Keratinocyte (primary cell): ENCODE measurements at regions not wholly inside any gene's neighbourhood (a gene's known extent, or its start where the extent isn't known, plus 50 kb on each side); places are given as distances from the start of the nearest gene placed in this dataset.

Source experiments
- DNase-seq: peaks from one replicate; pipeline ENCODE4 v3.0.0-alpha.2; 2011; ENCODE audit warnings: low read depth, missing footprints, low spot score
- FAIRE-seq: peaks from 2 replicates; lab custom pipeline; 2011; peaks lifted over from hg19 to GRCh38; lab: Jason Lieb, UNC
- H2AFZ ChIP-seq: 2 replicates; pipeline ENCODE4 v1.6.0; 2012; ENCODE audit warnings: low read length, control low read depth, inconsistent platforms; ENCODE audit not compliant: control insufficient read depth
- H3K27ac ChIP-seq: 2 replicates; pipeline ENCODE4 v1.5.1; 2011; ENCODE audit warnings: low read length; ENCODE audit not compliant: control insufficient read depth, insufficient read depth
- H3K27me3 ChIP-seq: 3 replicates; pipeline ENCODE4 v1.6.0; 2011; ENCODE audit warnings: low read length; ENCODE audit not compliant: control insufficient read depth, insufficient read depth; ENCODE audit errors: extremely low read depth
- H3K36me3 ChIP-seq, 2 experiments: 2 replicates in 1 of 2; 3 replicates in 1 of 2; pipeline ENCODE4 v1.5.1; 2011; ENCODE audit warnings: low read length in 2 of 2, mild to moderate bottlenecking in 1 of 2; ENCODE audit not compliant: control insufficient read depth in 2 of 2, insufficient read depth in 2 of 2; ENCODE audit errors: extremely low read depth in 1 of 2
- H3K4me1 ChIP-seq: 3 replicates; pipeline ENCODE4 v1.5.1; 2011; ENCODE audit warnings: low read length; ENCODE audit not compliant: control insufficient read depth, insufficient read depth; ENCODE audit errors: extremely low read depth
- H3K4me2 ChIP-seq: 3 replicates; pipeline ENCODE4 v1.6.0; 2011; ENCODE audit warnings: low read depth, low read length; ENCODE audit not compliant: control insufficient read depth, insufficient read depth; ENCODE audit errors: extremely low read depth
- H3K4me3 ChIP-seq, 3 experiments: fragments of 200-600 bp in 1 of 3; sonication (generic) in 1 of 3; 2 replicates in 2 of 3; 3 replicates in 1 of 3; pipeline ENCODE4 v1.5.1; 2011 to 2016; ENCODE audit warnings: low read length in 3 of 3, mild to moderate bottlenecking in 3 of 3, control low read depth in 2 of 3, inconsistent platforms in 1 of 3, low read depth in 1 of 3, mixed read lengths in 1 of 3, mixed run types in 1 of 3, moderate library complexity in 1 of 3; ENCODE audit not compliant: control insufficient read depth in 2 of 3, insufficient read depth in 2 of 3; ENCODE audit errors: extremely low read depth in 1 of 3
- H3K79me2 ChIP-seq: 2 replicates; pipeline ENCODE4 v1.6.0; 2012; ENCODE audit warnings: low read length; ENCODE audit not compliant: control insufficient read depth, insufficient read depth
- H3K9ac ChIP-seq: 3 replicates; pipeline ENCODE4 v1.6.0; 2011; ENCODE audit warnings: low read length; ENCODE audit not compliant: control insufficient read depth, insufficient read depth; ENCODE audit errors: extremely low read depth
- H3K9me1 ChIP-seq: 3 replicates; pipeline ENCODE4 v1.6.0; 2011; ENCODE audit warnings: low read length; ENCODE audit not compliant: control insufficient read depth, insufficient read depth; ENCODE audit errors: extremely low read depth
- H3K9me3 ChIP-seq: 2 replicates; pipeline ENCODE4 v1.5.1; 2012; ENCODE audit warnings: low read depth, low read length; ENCODE audit not compliant: control insufficient read depth
- H4K20me1 ChIP-seq: 3 replicates; pipeline ENCODE4 v1.6.0; 2011; ENCODE audit warnings: low read length; ENCODE audit not compliant: control insufficient read depth, insufficient read depth; ENCODE audit errors: extremely low read depth
- EZH2 ChIP-seq: IDR thresholded peaks from one replicate; pipeline ENCODE4 v1.6.1; 2012; ENCODE audit warnings: inconsistent platforms, mild to moderate bottlenecking, low read length, moderate library complexity
- dilution Hi-C: fragments of 300-500 bp; cut with MboI; formaldehyde crosslinking; loops from one replicate; pipeline ENCODE4 v1.7.0; 2020; ENCODE audit warnings: low sequenced_read_pairs; ENCODE audit not compliant: extremely low pct_ligation_motif_present
- TF ChIP-seq, protein P1 (sequence below), 3 experiments: IDR thresholded peaks in 1 of 3; conservative IDR thresholded peaks in 1 of 3; optimal IDR thresholded peaks in 1 of 3; 2 replicates in 2 of 3; 3 replicates in 1 of 3; pipeline versions ENCODE3 to v1.5.1; 2011; ENCODE audit warnings: low read length in 3 of 3, mild to moderate bottlenecking in 3 of 3, moderate library complexity in 2 of 3, control low read depth in 1 of 3, inconsistent platforms in 1 of 3; ENCODE audit not compliant: insufficient read depth in 2 of 3; ENCODE audit errors: extremely low read depth in 1 of 3

DNA sequence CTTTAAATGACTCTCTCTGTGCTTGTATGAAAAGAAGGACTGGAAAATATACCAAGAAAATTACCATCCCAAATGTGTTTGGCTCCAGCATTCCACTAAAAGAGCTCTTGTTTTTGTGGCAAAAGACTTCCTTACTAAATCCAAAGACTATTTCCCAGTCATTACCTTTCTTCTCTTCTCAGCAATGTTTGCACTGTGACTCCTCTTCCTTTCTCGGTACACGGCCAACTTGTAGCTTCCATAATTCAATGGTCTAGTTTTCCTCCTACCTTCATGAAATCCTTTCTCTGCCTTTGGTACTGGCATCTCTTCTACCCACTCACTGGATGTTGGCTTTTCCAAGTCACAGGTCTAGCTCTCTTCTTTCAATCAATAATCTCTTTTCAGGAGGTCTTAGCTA lies 568.5 kb upstream of the JAG1 start:
- no peak overlapping the region for H3K9ac ChIP-seq
- no peak for DNase-seq
- FAIRE-seq, result no peak
- no peaks in the 10 kb centered on the region for H4K20me1 ChIP-seq
- H2AFZ ChIP-seq, result no peak overlapping the region
- no peak overlapping the region for H3K4me2 ChIP-seq
- H3K27ac ChIP-seq, result no peak overlapping the region
- no peaks in the 10 kb centered on the region for H3K36me3 ChIP-seq
- no peaks in the 10 kb centered on the region for H3K79me2 ChIP-seq
- H3K4me1 ChIP-seq, result no peaks in the 10 kb centered on the region
- H3K9me1 ChIP-seq, result no peaks in the 10 kb centered on the region
- no peaks in the 10 kb centered on the region for H3K27me3 ChIP-seq
- TF ChIP-seq, protein P1, sequence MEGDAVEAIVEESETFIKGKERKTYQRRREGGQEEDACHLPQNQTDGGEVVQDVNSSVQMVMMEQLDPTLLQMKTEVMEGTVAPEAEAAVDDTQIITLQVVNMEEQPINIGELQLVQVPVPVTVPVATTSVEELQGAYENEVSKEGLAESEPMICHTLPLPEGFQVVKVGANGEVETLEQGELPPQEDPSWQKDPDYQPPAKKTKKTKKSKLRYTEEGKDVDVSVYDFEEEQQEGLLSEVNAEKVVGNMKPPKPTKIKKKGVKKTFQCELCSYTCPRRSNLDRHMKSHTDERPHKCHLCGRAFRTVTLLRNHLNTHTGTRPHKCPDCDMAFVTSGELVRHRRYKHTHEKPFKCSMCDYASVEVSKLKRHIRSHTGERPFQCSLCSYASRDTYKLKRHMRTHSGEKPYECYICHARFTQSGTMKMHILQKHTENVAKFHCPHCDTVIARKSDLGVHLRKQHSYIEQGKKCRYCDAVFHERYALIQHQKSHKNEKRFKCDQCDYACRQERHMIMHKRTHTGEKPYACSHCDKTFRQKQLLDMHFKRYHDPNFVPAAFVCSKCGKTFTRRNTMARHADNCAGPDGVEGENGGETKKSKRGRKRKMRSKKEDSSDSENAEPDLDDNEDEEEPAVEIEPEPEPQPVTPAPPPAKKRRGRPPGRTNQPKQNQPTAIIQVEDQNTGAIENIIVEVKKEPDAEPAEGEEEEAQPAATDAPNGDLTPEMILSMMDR (optimal IDR thresholded peaks at IDR 0.05 in 1 of 3, IDR thresholded peaks at IDR 0.05 in 1 of 3, conservative IDR thresholded peaks at IDR 0.05 in 1 of 3; ENCODE audit: extremely low read depth in 1 of 3, insufficient read depth in 2 of 3, low read length in 3 of 3), result no peak
- TF ChIP-seq EZH2, result no peak
- H3K9me3 ChIP-seq, result no peaks in the 10 kb centered on the region
- H3K4me3 ChIP-seq, result no peak overlapping the region
- dilution Hi-C loops, result no loop called here

DNA sequence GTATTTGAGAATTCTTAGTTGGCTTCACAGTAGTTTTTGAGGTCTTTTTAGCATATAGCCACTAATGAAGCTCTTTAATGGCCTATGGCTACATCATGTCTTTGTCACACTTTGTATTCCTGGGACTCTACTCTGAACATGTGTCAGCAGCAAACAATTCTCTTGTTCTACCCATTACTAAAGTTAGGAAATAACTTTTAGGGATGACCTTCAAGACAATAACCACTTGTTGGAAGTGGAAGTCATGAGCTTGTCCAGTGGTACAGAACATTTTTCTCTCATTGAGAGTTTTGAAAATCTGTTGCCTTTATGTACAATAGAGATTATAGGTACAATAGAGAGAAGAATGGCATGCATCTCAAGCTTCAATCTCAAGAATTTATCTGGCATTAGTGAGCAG lies 571.6 kb upstream of the JAG1 start:
- Histone ChIP-seq H3K36me3 (no peaks in the 10 kb centered on the region), H3K4me2 (no peak overlapping the region), H3K4me1 (no peaks in the 10 kb centered on the region), H3K9me1 (no peaks in the 10 kb centered on the region), H4K20me1 (no peaks in the 10 kb centered on the region), H3K27ac (no peak overlapping the region), H3K9me3 (no peaks in the 10 kb centered on the region), H3K27me3 (no peaks in the 10 kb centered on the region), H3K9ac (no peak overlapping the region), H2AFZ (no peak overlapping the region), H3K79me2 (no peaks in the 10 kb centered on the region), H3K4me3 (no peak overlapping the region)
- dilution Hi-C loops, result no loop called here
- TF ChIP-seq, protein P1 (optimal IDR thresholded peaks at IDR 0.05 in 1 of 3, IDR thresholded peaks at IDR 0.05 in 1 of 3, conservative IDR thresholded peaks at IDR 0.05 in 1 of 3; ENCODE audit: extremely low read depth in 1 of 3, insufficient read depth in 2 of 3, low read length in 3 of 3), result no peak
- no peak for TF ChIP-seq EZH2
- FAIRE-seq (no peak), DNase-seq (no peak)
